Stimulated activated CD4-positive, alpha-beta T cell treated with anti-CD3 and anti-CD28 coated beads, Interleukin-15, amount 100 ng/mL, for 48 hours (primary cell): ENCODE measurements at regions not wholly inside any gene's neighbourhood (a gene's known extent, or its start where the extent isn't known, plus 50 kb on each side); places are given as distances from the start of the nearest gene placed in this dataset.

Source experiments
- DNase-seq, 2 donors: peaks; one replicate each; pipeline ENCODE4 v3.0.0-alpha.2; 2020; ENCODE audit warnings: low read depth in 2 of 2

- no peak for DNase-seq
These were observed 884.1 kb downstream of the CCSER2 start for GRCh38 chr10:85212526-85212925.

GRCh38 chr10:85213493-85213892, 885.1 kb downstream of the CCSER2 start:
- DNase-seq, result no peak

GRCh38 chr10:85222300-85222699, 893.9 kb downstream of the CCSER2 start:
- no peak for DNase-seq

- no peak for DNase-seq
These were observed 896.1 kb downstream of the CCSER2 start for GRCh38 chr10:85224366-85224940.

DNA sequence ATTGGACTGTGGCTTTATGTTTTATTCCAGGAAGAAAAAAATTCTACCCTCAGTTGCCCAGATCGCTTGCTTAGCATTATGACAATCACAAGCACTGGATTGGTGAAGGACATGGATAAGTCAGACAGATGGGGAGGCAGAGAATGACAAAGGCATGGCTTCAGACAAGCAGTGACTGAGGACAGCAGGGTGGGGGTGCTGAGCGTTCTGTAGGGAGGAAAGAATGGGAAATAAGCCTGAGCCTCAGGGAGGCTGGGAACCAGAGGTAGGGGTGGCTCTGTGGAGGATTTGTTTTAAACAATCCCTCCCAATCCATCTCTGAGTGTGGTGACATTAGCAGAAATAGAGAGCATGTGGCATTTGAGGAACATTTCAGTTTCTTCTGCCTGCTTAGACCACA, 896.9 kb downstream of the CCSER2 start:
- no peak for DNase-seq

- DNase-seq, result no peak
These were observed 898.2 kb downstream of the CCSER2 start for GRCh38 chr10:85226596-85226995.

- DNase-seq, result no peak
These were observed 900.3 kb downstream of the CCSER2 start for GRCh38 chr10:85228726-85229125.

DNA sequence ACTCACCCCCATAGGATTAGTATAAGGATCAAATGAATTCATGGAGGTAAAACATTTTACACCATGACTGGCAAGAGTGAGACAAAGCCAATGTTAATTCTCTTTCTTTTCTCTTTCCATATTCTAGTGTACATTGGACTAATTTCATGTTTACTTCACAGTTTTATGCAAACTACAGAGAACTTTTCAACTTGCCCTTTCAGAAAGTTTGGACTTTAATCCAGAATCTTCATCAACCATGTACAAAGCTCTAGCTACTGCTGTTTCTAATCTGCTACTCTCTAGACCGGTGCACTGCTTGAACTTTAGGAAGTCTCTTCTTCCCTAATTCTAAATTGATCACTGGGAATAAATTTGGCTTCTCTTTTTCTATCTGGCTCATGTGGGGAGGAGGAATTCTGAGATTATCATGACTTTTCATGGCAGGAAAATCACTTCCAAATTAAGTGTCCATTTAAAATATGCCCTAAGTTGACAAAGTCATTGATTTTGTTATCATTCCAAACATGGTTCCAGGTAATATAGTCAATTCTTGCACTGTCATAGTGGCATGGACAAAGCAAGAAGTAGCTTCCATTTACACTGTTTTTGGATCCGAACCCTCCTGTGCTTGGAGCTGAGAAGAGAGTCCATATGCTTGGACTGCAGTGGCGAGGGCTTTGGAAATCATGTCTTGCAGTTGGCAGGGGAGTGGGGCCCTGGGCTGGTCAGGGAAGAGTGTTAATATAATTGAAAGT, 903.3 kb downstream of the CCSER2 start:
- no peak for DNase-seq

- no peak for DNase-seq
These were observed 906.9 kb downstream of the CCSER2 start for GRCh38 chr10:85235258-85235657.

GRCh38 chr10:85238676-85239075, 910.3 kb downstream of the CCSER2 start:
- DNase-seq, result no peak

GRCh38 chr10:85250304-85250703, 921.9 kb downstream of the CCSER2 start:
- DNase-seq, result no peak

- no peak for DNase-seq
These were observed 928.1 kb downstream of the CCSER2 start for GRCh38 chr10:85256481-85256880.

DNA sequence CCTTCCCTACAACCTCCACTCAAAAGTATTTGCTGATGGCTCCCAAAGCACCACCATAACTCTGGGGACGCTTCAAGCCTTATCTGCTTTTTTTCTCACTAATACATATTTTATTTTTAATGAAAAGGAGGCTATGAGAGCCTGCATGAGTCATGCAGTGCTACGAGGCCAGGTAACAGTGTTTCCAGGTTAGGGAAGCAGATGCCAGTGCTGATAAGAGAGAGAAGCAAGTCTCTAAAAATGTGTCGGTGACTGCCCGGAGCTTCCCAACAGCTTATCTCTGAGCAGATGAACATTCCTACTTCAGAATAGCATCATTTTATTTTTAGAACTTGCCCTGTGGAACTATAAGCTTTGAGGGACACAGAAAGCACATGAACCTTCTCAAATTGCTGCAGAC, 931.5 kb downstream of the CCSER2 start:
- no peak for DNase-seq

- DNase-seq, result no peak
These were observed 934.6 kb downstream of the CCSER2 start for GRCh38 chr10:85262992-85263391.

GRCh38 chr10:85265121-85265520, 936.7 kb downstream of the CCSER2 start:
- DNase-seq, result no peak

GRCh38 chr10:85266808-85267207, 938.4 kb downstream of the CCSER2 start:
- no peak for DNase-seq

GRCh38 chr10:85280014-85280413, 951.6 kb downstream of the CCSER2 start:
- DNase-seq, result no peak

GRCh38 chr10:85284778-85285770, 956.7 kb downstream of the CCSER2 start:
- no peak for DNase-seq

DNA sequence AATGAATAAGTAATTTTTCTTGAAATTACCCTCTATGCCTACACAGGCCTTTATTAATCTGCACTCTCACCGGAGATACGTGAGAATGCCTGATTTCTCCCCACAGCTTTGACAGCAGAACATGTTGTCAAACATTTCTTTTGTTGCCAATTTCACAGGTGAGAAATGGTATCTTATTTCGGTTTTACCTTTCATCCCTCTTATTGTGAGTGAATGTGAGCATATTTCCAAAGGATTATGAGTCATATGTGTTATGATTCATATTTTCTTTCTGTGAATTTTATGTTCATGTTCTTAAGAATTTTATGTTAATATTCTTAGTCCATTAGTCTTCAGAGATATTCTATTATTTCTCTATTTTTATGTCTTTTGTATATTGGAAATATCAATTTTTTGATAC, 965.1 kb downstream of the CCSER2 start:
- DNase-seq, result no peak

GRCh38 chr10:85311613-85312337, 983.4 kb downstream of the CCSER2 start:
- DNase-seq, result no peak

DNA sequence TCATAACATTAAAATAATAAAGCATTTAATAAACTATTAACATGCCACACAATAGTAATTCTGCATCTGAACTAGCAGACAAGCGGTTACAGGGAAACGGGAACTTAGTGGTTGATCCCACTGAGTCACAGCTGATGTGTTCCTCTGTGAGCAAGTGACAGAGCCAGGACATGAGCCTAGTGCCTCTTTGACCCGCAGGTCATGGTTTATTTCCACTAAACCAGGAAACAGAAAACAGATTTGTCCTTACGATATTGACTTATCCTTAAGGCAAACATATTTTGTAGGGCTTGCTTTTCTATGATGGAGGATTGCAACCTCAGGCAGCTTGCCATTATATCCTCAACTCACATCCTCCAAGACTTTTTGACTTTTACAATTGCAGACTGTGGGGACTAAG, 987.3 kb downstream of the CCSER2 start:
- no peak for DNase-seq

GRCh38 chr10:85316276-85316675, 987.9 kb downstream of the CCSER2 start:
- no peak for DNase-seq
